ENCODE measurements at regions not wholly inside any gene's neighbourhood (a gene's known extent, or its start where the extent isn't known, plus 50 kb on each side); places are given as distances from the start of the nearest gene placed in this dataset.
A peak's percentile ranks its signal among the peaks of the same experiment; 100 is the strongest.

DNA sequence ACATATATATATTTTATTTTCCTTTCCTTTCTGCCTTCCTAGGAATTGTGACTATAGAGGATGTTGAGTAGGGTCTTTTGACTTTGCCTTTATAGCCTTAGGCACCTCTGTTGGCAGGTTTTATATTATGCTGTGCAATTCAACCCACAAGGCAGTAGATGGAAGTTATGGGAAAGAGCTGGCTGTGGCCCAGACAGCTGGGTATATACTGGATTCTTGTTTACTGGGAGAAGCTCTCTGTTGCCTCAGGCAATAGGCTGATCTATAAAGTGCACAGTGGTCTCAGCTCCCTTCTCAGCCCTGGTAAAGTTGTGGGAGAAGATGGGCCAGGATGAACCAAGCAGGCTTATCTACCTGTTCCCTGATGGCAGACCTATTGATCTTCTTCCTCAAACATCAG, 342.0 kb downstream of the GBA3 start:
- ChIA-PET POLR2A (ENCODE audit: unreplicated experiment) (no interaction called here), CTCF (no interaction called here)
- no TSS peak for BruUV-seq (replicated peaks)
- no peak for TF ChIP-seq EZH2phosphoT487 (IDR thresholded peaks at IDR 0.05; ENCODE audit: borderline replicate concordance, low read length)
- TF ChIP-seq, protein P1, sequence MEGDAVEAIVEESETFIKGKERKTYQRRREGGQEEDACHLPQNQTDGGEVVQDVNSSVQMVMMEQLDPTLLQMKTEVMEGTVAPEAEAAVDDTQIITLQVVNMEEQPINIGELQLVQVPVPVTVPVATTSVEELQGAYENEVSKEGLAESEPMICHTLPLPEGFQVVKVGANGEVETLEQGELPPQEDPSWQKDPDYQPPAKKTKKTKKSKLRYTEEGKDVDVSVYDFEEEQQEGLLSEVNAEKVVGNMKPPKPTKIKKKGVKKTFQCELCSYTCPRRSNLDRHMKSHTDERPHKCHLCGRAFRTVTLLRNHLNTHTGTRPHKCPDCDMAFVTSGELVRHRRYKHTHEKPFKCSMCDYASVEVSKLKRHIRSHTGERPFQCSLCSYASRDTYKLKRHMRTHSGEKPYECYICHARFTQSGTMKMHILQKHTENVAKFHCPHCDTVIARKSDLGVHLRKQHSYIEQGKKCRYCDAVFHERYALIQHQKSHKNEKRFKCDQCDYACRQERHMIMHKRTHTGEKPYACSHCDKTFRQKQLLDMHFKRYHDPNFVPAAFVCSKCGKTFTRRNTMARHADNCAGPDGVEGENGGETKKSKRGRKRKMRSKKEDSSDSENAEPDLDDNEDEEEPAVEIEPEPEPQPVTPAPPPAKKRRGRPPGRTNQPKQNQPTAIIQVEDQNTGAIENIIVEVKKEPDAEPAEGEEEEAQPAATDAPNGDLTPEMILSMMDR (conservative IDR thresholded peaks at IDR 0.05; ENCODE audit: low read depth, low read length) = no peak
- TF ChIP-seq EZH2 (IDR thresholded peaks at IDR 0.05; ENCODE audit: low read length, unreplicated experiment) = no peak
- intact Hi-C loops (cut with micrococcal nuclease) = no loop called here
- Histone ChIP-seq H3K4me1 (ENCODE audit: insufficient read depth, low read length) (peaks cover 19% of the 10 kb centered on the region), H3K9me2 (replicated peaks; ENCODE audit: low read length) (no peaks in the 10 kb centered on the region), H3K9me3 (ENCODE audit: low read length) (no peaks in the 10 kb centered on the region), H3K9ac (ENCODE audit: low read length) (no peak overlapping the region), H4K20me1 (ENCODE audit: low read length) (no peaks in the 10 kb centered on the region), H3K27me3 (ENCODE audit: low read length) (no peaks in the 10 kb centered on the region), H3K27ac (ENCODE audit: low read length) (no peak overlapping the region), H3K36me3 (ENCODE audit: low read depth, low read length) (no peaks in the 10 kb centered on the region), H2AFZ (ENCODE audit: low read length) (no peak overlapping the region), H3F3A (ENCODE audit: low read length, unreplicated experiment) (no peaks in the 10 kb centered on the region), H3K4me3 (ENCODE audit: low read length) (no peak overlapping the region), H3K79me2 (ENCODE audit: low read length) (no peaks in the 10 kb centered on the region), H3K4me2 (ENCODE audit: low read length) (no peak overlapping the region)
- peak; percentile 9 for DNase-seq
- ATAC-seq = no peak

- no peaks in the 10 kb centered on the region for H4K20me1 ChIP-seq (ENCODE audit: low read length)
- H3K9ac ChIP-seq (ENCODE audit: low read length) = no peak overlapping the region
- no peak overlapping the region for H3K4me3 ChIP-seq (ENCODE audit: low read length)
- POLR2A ChIA-PET (ENCODE audit: unreplicated experiment) = no interaction called here
- no peaks in the 10 kb centered on the region for H3K36me3 ChIP-seq (ENCODE audit: low read depth, low read length)
- H2AFZ ChIP-seq (ENCODE audit: low read length) = no peak overlapping the region
- TF ChIP-seq EZH2 (IDR thresholded peaks at IDR 0.05; ENCODE audit: low read length, unreplicated experiment) (no peak), EZH2phosphoT487 (IDR thresholded peaks at IDR 0.05; ENCODE audit: borderline replicate concordance, low read length) (no peak)
- TF ChIP-seq, protein P1 (conservative IDR thresholded peaks at IDR 0.05; ENCODE audit: low read depth, low read length) = no peak
- DNase-seq = no peak
- H3F3A ChIP-seq (ENCODE audit: low read length, unreplicated experiment) = no peaks in the 10 kb centered on the region
- no peak for ATAC-seq
- no peaks in the 10 kb centered on the region for H3K9me3 ChIP-seq (ENCODE audit: low read length)
- no peaks in the 10 kb centered on the region for H3K27me3 ChIP-seq (ENCODE audit: low read length)
- H3K27ac ChIP-seq (ENCODE audit: low read length) = no peak overlapping the region
- H3K4me2 ChIP-seq (ENCODE audit: low read length) = no peak overlapping the region
- BruUV-seq (replicated peaks) = no TSS peak
- H3K4me1 ChIP-seq (ENCODE audit: insufficient read depth, low read length) = peaks cover 13% of the 10 kb centered on the region
- no peaks in the 10 kb centered on the region for H3K79me2 ChIP-seq (ENCODE audit: low read length)
- intact Hi-C loops (cut with micrococcal nuclease) = no loop called here
- H3K9me2 ChIP-seq (replicated peaks; ENCODE audit: low read length) = no peaks in the 10 kb centered on the region
- CTCF ChIA-PET = no interaction called here
These were observed 341.1 kb downstream of the GBA3 start for GRCh38 chr4:23033796-23034195.

- no peaks in the 10 kb centered on the region for H3K27me3 ChIP-seq (ENCODE audit: low read length)
- no TSS peak for BruUV-seq (replicated peaks)
- DNase-seq (no peak), ATAC-seq (no peak)
- H3K27ac ChIP-seq (ENCODE audit: low read length) = no peak overlapping the region
- no peaks in the 10 kb centered on the region for H3F3A ChIP-seq (ENCODE audit: low read length, unreplicated experiment)
- H3K36me3 ChIP-seq (ENCODE audit: low read depth, low read length) = no peaks in the 10 kb centered on the region
- H3K4me2 ChIP-seq (ENCODE audit: low read length) = no peak overlapping the region
- no peaks in the 10 kb centered on the region for H3K4me1 ChIP-seq (ENCODE audit: insufficient read depth, low read length)
- ChIA-PET CTCF (no interaction called here), POLR2A (ENCODE audit: unreplicated experiment) (no interaction called here)
- intact Hi-C loops (cut with micrococcal nuclease) = no loop called here
- no peak overlapping the region for H2AFZ ChIP-seq (ENCODE audit: low read length)
- no peaks in the 10 kb centered on the region for H3K9me2 ChIP-seq (replicated peaks; ENCODE audit: low read length)
- no peaks in the 10 kb centered on the region for H4K20me1 ChIP-seq (ENCODE audit: low read length)
- no peak for TF ChIP-seq EZH2phosphoT487 (IDR thresholded peaks at IDR 0.05; ENCODE audit: borderline replicate concordance, low read length)
- TF ChIP-seq, protein P1 (conservative IDR thresholded peaks at IDR 0.05; ENCODE audit: low read depth, low read length) = no peak
- no peak for TF ChIP-seq EZH2 (IDR thresholded peaks at IDR 0.05; ENCODE audit: low read length, unreplicated experiment)
- H3K4me3 ChIP-seq (ENCODE audit: low read length) = no peak overlapping the region
- H3K9ac ChIP-seq (ENCODE audit: low read length) = no peak overlapping the region
- H3K9me3 ChIP-seq (ENCODE audit: low read length) = no peaks in the 10 kb centered on the region
- no peaks in the 10 kb centered on the region for H3K79me2 ChIP-seq (ENCODE audit: low read length)
These were observed 336.1 kb downstream of the GBA3 start for GRCh38 chr4:23028875-23029274.

Data from PC-3 (cell line).